Activated gamma-delta T cell treated with Interleukin-2 at 50 U/mL for 16 hours (primary cell): ENCODE measurements at regions not wholly inside any gene's neighbourhood (a gene's known extent, or its start where the extent isn't known, plus 50 kb on each side); places are given as distances from the start of the nearest gene placed in this dataset.
"Not testable (repeated sequence)": the region's sequence is repeated elsewhere in the genome, so short reads cannot be mapped to it uniquely, and the experiment has no call there.

Source experiments
- DNase-seq: peaks from one replicate; pipeline ENCODE4 v3.0.0-alpha.2; 2020

DNA sequence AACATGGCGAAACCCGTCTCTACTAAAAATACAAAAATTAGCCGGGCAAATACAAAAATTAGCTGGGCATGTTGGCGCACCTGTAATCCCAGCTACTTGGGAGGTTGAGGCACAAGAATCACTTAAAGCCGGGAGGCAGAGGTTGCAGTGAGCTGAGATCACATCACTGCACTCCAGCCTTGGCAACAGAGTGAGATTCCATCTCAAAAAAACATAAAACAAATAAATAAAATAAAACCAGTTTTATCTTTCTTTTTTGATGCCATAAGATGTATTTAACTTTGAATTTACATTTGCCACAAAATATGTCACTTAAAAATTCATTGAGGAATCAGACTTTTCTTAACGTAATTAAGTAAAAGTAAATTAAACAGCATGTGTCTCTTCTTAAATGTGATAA, 113.3 kb upstream of the ERRFI1 start:
- no peak for DNase-seq

DNA sequence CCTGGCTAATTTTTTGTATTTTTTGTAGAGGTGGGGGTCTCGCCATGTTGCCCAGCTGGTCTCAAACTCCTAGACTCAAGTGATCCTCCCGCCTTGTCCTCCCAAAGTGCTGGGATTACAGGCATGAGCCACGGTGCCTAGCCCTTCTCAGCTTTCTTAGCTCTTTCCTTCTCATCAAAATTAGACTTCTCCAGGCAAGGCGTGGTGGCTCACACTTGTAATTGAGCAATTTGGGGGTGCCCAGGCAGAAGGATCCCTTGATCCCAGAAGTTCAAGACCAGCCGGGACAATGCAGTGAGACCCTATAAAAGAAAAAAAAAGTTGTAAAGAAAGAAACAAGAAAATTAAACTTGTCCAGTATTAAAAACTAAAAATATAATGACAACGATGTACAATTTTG, 112.6 kb upstream of the ERRFI1 start:
- DNase-seq = no peak

DNA sequence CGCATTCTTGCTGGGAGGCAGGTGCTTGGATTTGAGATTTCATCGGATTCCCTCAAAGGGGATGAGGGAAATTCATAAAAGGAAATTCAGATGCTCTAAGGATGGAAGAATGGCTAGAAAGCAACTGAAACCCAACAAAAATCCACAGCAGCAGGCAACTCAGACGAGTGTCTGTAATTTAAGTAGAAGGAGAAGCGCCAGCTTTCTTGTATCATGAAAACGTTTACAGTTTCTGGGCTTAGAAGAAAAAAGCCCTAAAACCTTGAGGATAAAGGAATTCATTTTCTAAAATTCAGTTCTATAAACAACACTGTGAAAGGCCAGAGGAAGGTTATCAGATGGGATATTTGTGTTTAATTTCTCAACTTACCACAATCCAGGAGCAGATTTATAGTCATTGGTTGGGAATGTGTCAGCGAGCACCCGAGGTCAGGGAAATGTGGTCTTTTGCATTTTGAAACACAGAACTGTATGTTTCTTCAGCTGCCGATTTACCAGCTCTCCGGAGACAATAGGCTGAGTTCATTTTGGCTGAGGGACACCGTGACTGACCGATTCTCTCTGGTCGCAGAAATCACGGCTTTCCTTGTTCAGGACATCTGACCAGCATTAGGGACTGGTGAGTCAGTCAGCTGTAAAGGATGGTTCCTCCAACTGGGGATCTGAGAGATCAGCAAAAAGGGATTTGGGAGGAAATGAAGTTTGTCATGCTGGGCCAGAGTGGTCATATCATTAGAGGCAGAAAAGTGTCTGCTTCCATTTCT, 111.6 kb upstream of the ERRFI1 start:
- DNase-seq = no peak

DNA sequence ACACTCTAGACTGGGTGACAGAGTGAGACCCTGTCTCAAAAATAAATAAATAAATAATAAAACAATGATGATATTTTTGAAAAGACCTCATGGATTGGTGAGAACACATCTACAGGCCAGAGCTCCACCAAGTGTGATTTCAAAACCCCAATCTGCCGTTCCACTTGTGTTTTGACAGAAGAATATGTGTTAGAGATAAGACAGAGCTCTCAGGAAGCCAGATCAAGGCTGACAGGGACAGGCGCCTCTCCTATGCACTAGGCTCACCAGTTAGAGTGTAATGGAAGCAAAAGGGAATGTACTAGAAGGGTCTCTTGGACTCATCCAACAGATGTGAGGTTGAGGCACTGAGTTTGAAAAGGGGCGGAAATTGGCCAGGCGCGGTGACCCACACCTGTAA, 110.7 kb upstream of the ERRFI1 start:
- no peak for DNase-seq

DNA sequence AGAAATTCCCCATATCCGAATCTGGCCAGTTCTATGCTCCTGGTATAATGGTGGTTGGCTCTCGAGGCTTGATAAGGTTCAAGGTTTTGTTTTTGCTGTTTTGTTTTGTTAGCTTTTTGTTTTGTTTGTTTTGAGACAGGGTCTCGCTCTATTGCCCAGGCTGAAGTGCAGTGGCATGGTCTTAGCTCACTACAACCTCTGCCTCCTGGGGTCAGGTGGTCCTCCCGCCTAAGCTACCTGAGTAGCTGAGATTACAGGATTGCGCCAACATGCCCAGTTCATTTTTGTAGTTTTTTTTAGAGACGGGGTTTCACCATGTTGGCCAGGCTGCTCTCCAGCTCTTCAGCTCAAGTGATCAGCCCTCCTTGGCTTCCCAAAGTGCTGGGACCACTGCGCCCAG, 109.1 kb upstream of the ERRFI1 start:
- DNase-seq = no peak

DNA sequence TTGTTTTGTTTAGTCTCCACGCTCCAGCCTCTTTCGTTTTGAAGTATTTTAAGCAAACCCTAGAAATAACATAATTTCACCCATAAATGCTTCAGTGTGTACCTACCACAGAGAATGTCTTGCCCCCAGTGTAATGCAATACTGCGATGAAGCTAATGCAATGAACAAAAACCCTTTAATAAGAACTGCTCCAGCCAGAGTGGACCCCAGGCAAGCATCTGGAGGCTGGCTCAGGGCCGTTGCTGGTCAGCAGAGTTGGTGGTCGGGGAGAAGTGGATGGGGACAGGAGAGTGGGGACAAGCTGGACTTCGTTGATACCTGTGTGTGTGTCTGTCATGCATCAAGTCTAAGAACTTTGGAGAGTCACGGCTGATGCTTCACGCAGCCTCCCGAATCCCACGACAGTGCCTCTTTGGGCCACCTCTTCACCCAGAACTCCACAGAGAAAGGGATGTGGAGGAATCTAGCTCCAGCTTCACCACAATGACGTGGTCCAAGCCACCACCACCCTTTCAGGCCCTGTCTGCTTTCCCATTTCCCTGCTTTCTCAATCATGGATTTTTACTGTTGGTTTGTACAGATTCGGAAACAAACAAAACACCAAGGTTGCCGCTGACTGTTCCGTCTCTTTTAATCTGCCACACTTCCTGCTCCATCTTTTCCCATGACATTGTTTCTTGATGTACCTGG, 108.6 kb upstream of the ERRFI1 start:
- no peak for DNase-seq

DNA sequence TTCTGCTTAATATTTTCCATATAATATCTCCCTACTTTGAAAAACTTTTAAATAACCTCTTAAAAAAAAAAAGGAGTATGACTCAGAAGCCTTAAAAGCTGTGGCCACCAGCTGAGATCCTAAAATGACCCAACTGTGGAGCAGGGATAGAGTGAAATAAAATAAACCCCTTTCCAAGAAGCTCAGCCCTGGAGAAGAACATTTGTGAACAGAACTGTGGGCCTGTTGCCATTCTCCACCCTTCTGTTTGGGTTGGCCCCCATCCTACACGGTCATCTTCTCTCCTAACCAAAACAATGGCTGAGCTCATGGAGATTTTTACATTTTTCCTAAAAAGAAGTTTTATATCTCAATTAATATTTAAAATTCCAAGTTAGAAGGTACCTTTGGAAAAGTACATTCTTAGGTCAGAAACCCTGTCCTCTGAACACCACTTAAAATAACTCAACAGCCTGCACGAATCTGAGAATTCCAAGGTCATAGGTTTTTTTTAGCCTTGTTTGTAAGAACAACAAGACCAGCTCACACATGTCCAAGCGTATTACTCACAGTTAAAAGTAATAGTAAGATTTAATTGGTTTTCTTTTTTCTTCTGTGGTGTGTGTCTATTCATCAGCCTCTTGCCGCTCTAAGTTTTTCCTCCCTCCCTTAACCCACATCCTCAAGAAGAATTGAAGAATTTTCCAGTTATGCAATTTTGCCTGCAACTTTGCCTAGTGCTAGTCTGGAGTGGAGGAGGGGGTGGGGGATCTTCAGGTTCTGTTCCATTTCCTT, 107.7 kb upstream of the ERRFI1 start:
- no peak for DNase-seq

DNA sequence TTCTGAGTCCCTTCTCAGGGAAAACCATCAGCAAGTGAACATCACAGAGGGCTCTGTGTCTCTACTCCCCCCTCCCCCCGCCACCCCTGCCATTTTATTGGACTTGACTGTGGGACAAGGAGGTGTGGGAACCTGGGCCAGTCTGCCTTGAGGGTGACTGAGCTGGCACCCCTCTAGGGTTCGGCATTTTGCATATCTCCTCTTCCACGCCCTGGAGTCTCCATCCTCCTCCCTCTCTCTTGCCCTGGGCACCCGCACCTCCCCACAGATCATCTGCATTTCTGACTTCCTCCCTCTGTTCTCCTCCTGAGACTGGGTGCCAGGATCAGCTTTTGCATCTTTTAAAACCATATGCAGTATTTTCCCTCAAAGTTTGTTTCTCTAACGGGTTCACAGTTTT, 107.1 kb upstream of the ERRFI1 start:
- DNase-seq = no peak

DNA sequence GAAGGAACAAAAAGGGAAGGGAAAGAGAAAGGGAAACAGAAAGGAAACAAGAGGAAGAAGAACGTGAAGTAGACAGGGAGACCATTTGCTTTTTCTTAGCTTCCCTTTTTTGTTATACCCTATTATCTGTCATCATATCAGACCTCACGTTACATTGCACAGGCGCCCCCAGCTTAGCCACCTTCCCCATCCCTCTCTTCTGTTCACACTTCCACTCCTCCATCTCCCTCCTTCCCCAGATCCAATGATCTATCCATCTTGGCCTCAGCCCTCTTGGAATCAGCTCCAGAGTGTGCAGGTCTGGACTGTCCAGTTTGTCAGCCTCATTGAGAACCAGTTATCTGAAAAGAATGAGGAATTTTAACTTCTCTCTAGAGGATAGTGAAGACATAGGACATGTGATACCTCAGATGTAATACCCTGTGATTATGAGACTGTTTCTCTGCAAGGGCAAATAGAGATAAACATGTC, 101.1 kb upstream of the ERRFI1 start:
- no peak for DNase-seq

DNA sequence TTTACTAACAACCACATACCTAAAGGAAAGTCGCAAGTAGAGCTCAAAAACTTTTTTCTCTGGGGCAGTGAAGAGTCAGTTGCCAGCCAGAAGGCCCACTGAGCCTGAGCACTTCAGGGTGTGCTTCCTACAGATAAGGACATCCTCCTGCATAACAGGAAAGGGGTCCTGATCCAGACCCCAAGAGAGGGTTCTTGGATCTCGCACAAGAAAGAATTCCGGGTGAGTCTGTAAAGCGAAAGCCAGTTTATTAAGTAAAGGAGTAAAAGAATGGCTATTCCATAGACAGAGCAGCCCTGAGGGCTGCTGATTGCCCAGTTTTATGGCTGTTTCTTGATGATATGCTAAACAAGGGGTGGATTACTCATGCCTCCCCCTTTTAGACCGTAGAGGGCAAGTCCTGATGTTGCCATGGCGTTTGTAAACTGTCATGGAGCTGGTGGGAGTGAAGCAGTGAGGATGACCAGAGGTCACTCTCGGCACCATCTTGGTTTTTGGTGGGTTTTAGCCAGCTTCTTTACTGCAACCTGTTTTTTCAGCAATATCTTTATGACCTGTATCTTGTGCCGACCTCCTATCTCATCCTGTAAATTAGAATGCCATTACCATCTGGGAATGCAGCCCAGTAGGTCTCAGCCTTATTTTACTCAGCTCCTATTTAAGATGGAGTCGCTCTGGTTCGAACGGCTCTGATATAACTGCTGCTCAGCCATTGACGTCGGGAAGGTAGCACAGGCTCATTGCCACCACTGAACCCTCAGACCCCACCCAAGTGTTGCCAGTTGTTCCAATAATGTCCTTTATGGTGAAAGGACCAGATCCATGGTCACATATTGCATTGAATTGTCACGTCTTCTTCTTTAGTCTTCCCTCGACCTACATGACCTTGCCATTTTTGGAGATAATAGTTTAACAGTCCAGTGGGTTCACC, 96.6 kb upstream of the ERRFI1 start:
- no peak for DNase-seq

DNA sequence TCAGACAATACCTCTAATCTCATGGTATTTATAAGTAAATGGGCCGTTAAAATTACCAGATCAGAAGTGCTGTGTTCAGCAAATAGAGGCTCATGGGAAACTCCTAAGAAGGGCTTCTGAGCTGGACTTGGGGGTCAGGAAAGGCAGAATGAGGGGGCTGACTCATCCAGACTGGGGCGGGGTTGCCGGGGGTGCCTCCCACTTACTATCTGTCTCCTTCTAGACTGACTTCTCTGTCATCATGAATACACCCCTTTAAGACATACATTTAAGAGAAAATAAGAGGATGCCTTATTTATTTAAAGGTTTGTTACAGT, 96.0 kb upstream of the ERRFI1 start:
- no peak for DNase-seq

DNA sequence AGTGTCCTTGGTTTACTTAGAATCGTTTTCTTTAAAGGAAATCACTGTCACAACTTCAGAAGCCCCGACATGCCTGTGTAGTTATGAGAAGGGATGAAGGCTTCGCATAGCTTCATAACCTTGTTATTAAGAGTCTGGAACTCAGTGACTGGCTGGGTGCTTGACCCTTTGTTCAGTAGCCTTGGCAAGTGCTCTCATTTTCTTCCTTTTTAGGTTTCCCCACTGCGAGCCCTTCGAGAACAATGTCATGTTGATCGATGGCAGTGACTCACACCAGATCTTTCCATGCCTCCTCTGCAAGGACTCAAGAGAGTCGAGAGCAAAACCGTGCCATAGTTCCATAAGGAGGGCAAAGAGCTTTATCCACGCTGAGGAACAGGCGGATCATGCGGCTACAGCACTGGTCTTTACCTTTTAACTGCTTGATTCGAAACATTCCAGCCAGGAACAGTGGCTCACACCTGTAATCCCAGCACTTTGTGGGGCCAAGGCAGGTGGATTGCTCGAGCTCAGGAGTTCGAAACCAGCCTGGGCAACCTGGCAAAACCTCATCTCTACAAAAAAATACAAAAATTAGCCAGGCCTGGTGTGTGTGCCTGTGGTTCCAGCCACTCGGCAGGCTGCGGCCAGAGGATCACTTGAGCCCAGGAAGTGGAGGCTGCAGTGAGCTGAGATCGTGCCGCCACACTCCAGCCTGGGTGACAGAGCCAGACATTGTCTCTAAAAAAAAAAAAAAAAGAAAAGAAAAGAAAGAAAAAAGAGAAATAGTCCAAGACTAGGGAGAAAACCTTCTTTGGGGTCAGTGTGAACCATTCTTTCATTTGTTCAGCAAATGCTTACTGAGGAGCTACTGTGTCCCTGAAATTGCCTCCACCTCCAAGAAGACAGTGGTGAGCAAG, 95.4 kb upstream of the ERRFI1 start:
- DNase-seq = no peak

DNA sequence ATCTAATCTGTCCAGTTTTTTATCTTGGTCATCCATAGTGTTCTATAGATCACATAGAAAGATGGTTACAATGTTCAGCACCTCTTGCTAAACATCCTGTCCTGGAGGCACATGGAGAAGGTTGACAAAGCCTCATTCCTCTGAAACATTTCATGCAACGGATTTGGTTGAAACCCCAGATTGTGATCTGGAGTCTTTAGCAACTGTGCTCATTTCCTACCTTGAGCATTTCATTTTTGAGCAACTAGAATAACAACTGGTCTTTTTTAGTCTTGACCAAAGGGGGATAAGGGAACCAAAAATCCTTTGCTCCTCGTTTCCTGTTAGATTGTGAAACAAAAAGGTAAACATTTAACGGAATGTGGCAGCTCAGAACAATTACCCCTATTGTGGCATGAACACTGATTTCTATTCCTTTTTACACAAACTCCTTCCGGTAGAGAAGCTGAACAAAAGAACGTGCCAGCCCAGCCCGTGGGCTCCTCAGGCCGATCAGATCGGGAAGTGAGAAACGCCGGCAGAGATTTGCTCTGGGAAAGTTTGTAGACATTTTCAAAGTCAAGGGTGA, 94.7 kb upstream of the ERRFI1 start:
- DNase-seq = no peak

DNA sequence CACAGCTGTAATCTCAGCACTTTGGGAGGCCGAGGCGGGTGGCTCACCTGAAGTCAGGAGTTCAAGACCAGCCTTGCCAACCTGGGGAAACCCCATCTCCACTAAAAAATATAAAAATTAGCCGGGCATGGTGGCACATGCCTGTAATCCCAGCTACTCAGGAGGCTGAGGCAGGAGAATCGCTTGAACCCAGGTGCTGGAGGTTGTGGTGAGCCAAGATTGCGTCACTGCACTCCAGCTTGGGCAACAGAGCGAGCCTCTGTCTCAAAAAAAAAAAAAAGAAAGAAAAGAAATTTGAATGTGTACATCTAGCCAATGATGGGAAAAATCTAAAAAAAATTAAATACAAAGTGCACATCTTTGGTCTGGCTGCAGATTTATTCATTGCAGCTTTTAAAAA, 92.6 kb upstream of the ERRFI1 start:
- not testable (repeated sequence) for DNase-seq

DNA sequence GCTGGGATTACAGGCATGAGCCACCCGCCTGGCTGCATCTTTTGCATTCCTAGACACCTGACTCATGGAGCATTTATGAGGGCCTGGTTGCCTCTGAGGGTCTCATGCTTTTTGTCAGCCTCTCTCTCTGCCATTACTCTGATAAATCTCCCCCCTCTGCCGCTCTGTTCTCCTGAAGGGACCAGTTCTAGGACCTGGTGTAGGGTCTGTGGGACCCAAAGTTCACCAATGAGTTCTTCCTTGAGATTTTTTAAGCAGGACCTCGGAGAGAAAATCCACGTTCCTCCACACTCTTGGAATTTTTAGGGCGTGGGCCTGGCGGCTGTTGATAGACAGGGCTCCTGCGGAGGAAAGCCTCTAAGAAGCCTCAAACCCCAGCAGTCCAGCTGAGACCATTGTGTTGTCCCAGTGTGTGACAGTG, 91.9 kb upstream of the ERRFI1 start:
- no peak for DNase-seq

DNA sequence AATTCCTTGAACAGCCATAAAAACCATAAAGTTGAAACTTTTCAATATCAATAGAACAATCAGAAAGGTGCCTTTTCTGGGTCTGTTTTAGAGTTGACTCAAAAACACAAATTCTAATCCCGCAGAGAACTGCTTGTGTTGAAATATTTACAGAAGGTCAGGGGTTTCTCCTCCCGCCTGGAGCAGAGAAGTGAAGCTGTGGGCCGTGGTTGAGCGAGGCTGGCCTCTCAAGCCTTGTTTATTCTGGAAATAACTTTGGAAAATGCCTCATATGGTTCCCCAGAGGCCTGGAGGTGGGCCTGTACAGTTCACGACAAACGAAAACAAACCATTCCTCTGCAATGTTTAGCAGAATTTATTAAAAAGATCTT, 90.8 kb upstream of the ERRFI1 start:
- DNase-seq = no peak

DNA sequence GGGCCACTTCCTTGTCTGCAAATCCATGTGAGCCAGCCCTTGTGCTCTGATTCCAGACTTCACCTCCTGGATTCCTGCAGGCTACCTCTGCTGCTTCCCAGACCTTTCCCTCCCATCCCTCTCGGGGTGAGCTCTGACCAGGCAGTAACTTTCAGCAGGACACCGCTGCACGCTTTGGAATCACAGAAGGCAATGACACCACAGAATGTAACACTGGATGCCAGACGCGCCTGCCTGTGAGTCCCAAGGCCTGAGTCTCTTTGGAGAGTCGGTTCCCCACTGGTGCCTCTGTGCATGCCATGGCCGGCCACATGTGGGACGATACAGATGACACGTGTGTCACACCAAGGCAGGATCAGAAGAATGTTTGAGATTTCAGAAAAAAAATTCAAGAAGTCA, 89.7 kb upstream of the ERRFI1 start:
- no peak for DNase-seq

DNA sequence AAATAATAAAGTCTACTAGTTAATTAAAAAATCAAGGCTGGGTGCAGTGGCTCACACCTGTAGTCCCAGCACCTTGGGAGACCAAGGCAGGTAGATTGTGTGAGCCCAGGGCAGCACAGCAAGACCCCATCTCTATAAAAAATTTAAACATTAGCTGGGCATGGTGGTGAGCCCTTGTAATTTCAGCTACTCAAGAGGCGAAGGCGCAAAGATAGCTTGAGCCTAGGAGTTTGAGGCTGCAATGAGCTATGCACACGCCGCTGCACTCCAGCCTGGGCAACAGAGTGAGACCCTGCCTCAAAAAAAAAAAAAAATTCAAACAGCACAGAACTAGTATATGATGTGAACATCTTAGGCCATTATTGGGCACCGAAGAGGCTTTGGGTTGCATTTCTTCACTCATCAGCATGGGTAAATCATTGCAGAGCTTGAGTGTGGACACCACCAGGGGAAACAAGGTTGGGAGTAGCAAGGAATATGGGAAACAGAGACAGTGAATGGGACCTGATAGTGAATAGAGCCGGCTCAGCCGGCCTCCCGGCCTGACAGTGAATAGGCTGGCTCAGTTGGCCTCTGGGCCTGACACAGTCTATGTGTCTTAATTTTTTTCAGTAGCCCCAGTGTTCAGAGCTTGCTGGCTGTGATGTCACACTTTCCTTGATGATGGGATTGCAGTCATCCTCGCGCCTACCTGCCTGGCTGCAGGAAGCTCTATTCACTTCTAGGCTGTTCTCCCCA, 89.1 kb upstream of the ERRFI1 start:
- no peak for DNase-seq

DNA sequence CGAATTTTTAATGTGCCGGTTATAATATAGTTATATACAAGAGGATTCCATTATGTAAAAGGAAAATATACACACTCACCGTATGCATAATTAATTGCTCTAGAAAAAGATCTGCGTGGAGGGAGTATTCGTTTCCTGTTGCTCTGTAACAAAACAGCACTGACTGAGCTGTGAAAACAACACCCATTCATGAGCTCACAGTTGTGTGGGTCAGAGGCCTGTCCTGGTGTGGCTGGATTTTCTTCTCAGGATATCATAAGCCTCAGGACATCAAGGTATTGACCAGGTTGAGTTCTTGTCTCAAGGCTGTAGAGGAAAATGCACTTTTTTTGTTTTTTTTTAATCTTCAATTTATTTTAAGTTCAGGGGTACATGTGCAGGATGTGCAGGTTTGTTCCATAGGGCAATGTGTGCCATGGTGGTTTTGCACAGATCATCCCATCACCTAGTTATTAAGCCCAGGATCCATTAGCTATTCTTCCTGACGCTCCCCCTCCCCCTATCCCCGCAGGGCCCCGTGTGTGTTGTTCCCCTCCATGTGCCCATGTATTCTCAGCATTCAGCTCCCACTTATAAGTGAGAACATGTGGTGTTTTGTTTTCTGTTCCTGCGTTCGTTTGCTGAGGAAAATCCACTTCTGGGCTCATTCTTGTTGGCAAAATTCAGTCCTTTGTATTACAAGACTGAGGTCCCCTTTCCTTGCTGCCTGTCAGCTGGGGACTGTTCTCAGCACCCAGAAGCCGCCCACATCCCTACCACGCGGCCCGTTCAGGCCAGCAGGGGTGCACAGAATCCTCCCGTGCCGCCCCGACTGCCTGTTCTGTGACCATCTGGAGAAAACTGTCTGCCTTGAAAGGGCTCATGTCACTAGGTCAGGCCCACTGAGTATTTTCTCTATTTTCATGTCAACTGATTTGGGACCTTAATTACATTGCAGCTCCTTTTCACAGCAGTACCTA, 87.4 kb upstream of the ERRFI1 start:
- no peak for DNase-seq
